ENCODE measurements at regions not wholly inside any gene's neighbourhood (a gene's known extent, or its start where the extent isn't known, plus 50 kb on each side); places are given as distances from the start of the nearest gene placed in this dataset.

DNA sequence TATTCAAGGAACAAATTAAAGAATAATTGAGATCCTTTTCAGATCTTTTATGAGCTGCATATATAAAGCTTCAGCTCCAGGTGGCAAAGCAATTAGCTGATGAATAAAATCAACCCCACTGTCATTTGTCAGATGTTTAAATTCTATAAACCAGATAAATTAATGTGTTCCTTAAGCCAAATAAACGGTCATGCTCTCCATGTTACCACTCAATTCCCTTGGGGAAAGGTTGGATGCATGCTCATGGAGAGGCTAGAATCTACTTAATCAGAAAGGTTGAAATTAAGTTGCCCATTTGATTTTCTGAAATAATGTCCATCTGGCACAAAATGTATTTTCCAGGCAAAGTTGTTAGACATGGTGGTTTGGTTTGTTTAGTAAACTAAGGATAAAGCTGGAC, 282.5 kb upstream of the SPRED2 start:
- H4K20me1 ChIP-seq (ENCODE audit: insufficient read depth, low read length), result no peaks in the 10 kb centered on the region
- H3K36me3 ChIP-seq (replicated peaks in 1 of 2; ENCODE audit: control insufficient read depth in 1 of 2, insufficient read depth in 2 of 2, low read length in 2 of 2), result no peaks in the 10 kb centered on the region
- H3K4me2 ChIP-seq (replicated peaks; ENCODE audit: extremely low read depth, low read length, poor library complexity, severe bottlenecking), result no peak overlapping the region
- no peaks in the 10 kb centered on the region for H3K36me3 Mint-ChIP-seq
- H3K27ac Mint-ChIP-seq, result no peak overlapping the region
- no peaks in the 10 kb centered on the region for H3K4me1 ChIP-seq (ENCODE audit: control insufficient read depth in 1 of 2, insufficient read depth in 2 of 2, low read length in 2 of 2)
- no peaks in the 10 kb centered on the region for H3K9me3 ChIP-seq (replicated peaks in 1 of 2; ENCODE audit: control insufficient read depth in 1 of 2, insufficient read depth in 1 of 2, low read length in 2 of 2)
- no peaks in the 10 kb centered on the region for H3K4me1 Mint-ChIP-seq
- H3K27me3 ChIP-seq (ENCODE audit: control insufficient read depth in 2 of 2, insufficient read depth in 2 of 2, low read length in 2 of 2), result no peaks in the 10 kb centered on the region
- H3K27ac ChIP-seq (ENCODE audit: low read depth in 1 of 2, low read length in 2 of 2), result no peak overlapping the region
- peaks cover 0 to 5% (median 1%) of the 10 kb centered on the region in 3 donors for H3K27me3 Mint-ChIP-seq (ENCODE audit: low read depth in 3 of 3)
- no CpG with 5 or more reads among the region's 1 CpG for WGBS (ENCODE audit: insufficient coverage)
- H3K9me3 Mint-ChIP-seq, result no peaks in the 10 kb centered on the region
- intact Hi-C loops (cut with micrococcal nuclease), result no loop called here
- H3K9ac ChIP-seq (ENCODE audit: insufficient read depth, low read length, poor library complexity, severe bottlenecking), result no peak overlapping the region
- no peak overlapping the region for H2AFZ ChIP-seq (ENCODE audit: insufficient read depth, low read depth, low read length, poor library complexity, severe bottlenecking)
- H3K4me3 ChIP-seq (replicated peaks in 1 of 3; ENCODE audit: low read depth in 2 of 3, low read length in 3 of 3), result no peak overlapping the region
- no peaks in the 10 kb centered on the region for H3K79me2 ChIP-seq (ENCODE audit: insufficient read depth, low read length)
- no peak overlapping the region for H3K4me3 Mint-ChIP-seq
- TF ChIP-seq, protein P1, sequence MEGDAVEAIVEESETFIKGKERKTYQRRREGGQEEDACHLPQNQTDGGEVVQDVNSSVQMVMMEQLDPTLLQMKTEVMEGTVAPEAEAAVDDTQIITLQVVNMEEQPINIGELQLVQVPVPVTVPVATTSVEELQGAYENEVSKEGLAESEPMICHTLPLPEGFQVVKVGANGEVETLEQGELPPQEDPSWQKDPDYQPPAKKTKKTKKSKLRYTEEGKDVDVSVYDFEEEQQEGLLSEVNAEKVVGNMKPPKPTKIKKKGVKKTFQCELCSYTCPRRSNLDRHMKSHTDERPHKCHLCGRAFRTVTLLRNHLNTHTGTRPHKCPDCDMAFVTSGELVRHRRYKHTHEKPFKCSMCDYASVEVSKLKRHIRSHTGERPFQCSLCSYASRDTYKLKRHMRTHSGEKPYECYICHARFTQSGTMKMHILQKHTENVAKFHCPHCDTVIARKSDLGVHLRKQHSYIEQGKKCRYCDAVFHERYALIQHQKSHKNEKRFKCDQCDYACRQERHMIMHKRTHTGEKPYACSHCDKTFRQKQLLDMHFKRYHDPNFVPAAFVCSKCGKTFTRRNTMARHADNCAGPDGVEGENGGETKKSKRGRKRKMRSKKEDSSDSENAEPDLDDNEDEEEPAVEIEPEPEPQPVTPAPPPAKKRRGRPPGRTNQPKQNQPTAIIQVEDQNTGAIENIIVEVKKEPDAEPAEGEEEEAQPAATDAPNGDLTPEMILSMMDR (IDR thresholded peaks at IDR 0.05), result no peak
- DNase-seq, result no peak

DNA sequence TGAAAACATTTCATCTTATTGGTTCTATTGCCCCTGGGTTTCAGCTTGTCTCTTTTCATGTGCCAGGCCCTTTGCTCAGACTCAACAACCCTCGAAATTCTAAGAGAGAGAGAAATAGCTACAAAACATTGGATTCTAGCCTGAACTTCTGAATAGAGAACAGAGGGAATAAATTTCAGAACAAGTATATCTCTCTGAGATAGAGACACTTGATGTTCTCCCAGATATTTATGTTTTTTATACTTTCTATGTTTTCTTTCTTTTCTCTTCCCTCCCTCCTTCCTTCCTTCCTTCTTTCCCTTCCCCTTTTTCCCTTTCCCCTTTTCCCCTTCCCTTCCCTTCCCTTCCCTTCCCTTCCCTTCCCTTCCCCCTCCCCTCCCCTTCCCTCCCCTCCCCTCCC, 279.5 kb upstream of the SPRED2 start:
- TF ChIP-seq, protein P1 (IDR thresholded peaks at IDR 0.05), result no peak
- WGBS (ENCODE audit: insufficient coverage), result no CpG with 5 or more reads among the region's 1 CpG

More for the DNA sequence above, 279.5 kb upstream of the SPRED2 start:
- DNase-seq, result no peak
- H3K36me3 Mint-ChIP-seq, result no peaks in the 10 kb centered on the region
- H3K27ac Mint-ChIP-seq, result no peak overlapping the region
- Histone ChIP-seq H3K4me2 (replicated peaks; ENCODE audit: extremely low read depth, low read length, poor library complexity, severe bottlenecking) (no peak overlapping the region), H3K9ac (ENCODE audit: insufficient read depth, low read length, poor library complexity, severe bottlenecking) (no peak overlapping the region), H2AFZ (ENCODE audit: insufficient read depth, low read depth, low read length, poor library complexity, severe bottlenecking) (no peak overlapping the region), H3K36me3 (replicated peaks in 1 of 2; ENCODE audit: control insufficient read depth in 1 of 2, insufficient read depth in 2 of 2, low read length in 2 of 2) (no peaks in the 10 kb centered on the region), H3K79me2 (ENCODE audit: insufficient read depth, low read length) (no peaks in the 10 kb centered on the region), H3K4me1 (ENCODE audit: control insufficient read depth in 1 of 2, insufficient read depth in 2 of 2, low read length in 2 of 2) (no peaks in the 10 kb centered on the region), H3K4me3 (replicated peaks in 1 of 3; ENCODE audit: low read depth in 2 of 3, low read length in 3 of 3) (no peak overlapping the region), H3K27me3 (ENCODE audit: control insufficient read depth in 2 of 2, insufficient read depth in 2 of 2, low read length in 2 of 2) (no peaks in the 10 kb centered on the region), H3K9me3 (replicated peaks in 1 of 2; ENCODE audit: control insufficient read depth in 1 of 2, insufficient read depth in 1 of 2, low read length in 2 of 2) (no peaks in the 10 kb centered on the region), H3K27ac (ENCODE audit: low read depth in 1 of 2, low read length in 2 of 2) (no peak overlapping the region), H4K20me1 (ENCODE audit: insufficient read depth, low read length) (no peaks in the 10 kb centered on the region)
- H3K9me3 Mint-ChIP-seq, result peaks cover 0 to 2% (median 0%) of the 10 kb centered on the region in 7 donors
- intact Hi-C loops (cut with micrococcal nuclease), result no loop called here
- H3K4me3 Mint-ChIP-seq, result no peak overlapping the region
- H3K27me3 Mint-ChIP-seq (ENCODE audit: low read depth in 3 of 3), result peaks cover 1 to 10% (median 3%) of the 10 kb centered on the region in 3 donors
- H3K4me1 Mint-ChIP-seq, result no peaks in the 10 kb centered on the region

All from CD14-positive monocyte (primary cell).